GM11168 (cell line): ENCODE measurements at regions not wholly inside any gene's neighbourhood (a gene's known extent, or its start where the extent isn't known, plus 50 kb on each side); places are given as distances from the start of the nearest gene placed in this dataset.
"Not testable (repeated sequence)": the region's sequence is repeated elsewhere in the genome, so short reads cannot be mapped to it uniquely, and the experiment has no call there.

Experiments used
- in situ Hi-C: fragments of 300-500 bp; cut with MboI; formaldehyde crosslinking; loops from one replicate; pipeline ENCODE4 v1.12.0; 2022; ENCODE audit warnings: low sequenced_read_pairs; ENCODE audit not compliant: unreplicated experiment

GRCh38 chr22:12162586-12162985 lies 3365.4 kb upstream of the OR11H1 start:
- in situ Hi-C loops = not testable (repeated sequence)

GRCh38 chr22:12166525-12166924 lies 3361.5 kb upstream of the OR11H1 start:
- in situ Hi-C loops = not testable (repeated sequence)

- in situ Hi-C loops = not testable (repeated sequence)
Observed at GRCh38 chr22:12168044-12168443, 3359.9 kb upstream of the OR11H1 start.

- in situ Hi-C loops = not testable (repeated sequence)
Observed at GRCh38 chr22:12192117-12192516, 3335.9 kb upstream of the OR11H1 start.

GRCh38 chr22:12194650-12195049 lies 3333.3 kb upstream of the OR11H1 start:
- in situ Hi-C loops = not testable (repeated sequence)

GRCh38 chr22:12202067-12202466 lies 3325.9 kb upstream of the OR11H1 start:
- in situ Hi-C loops = loop anchor here (25.0 kb wide), 1 partner anchor 510 kb away; no protein-coding TSS in a partner anchor

- in situ Hi-C loops = loop anchor here (25.0 kb wide), 1 partner anchor 506 kb away; no protein-coding TSS in a partner anchor
Observed at GRCh38 chr22:12206687-12207086, 3321.3 kb upstream of the OR11H1 start.
